RWPE1 (cell line): ENCODE measurements at regions not wholly inside any gene's neighbourhood (a gene's known extent, or its start where the extent isn't known, plus 50 kb on each side); places are given as distances from the start of the nearest gene placed in this dataset.
A peak's percentile ranks its signal among the peaks of the same experiment; 100 is the strongest.

Experiments used
- CTCF ChIA-PET: fragments of 350-600 bp; sonication (Branson Sonifier 250); formaldehyde crosslinking; extraction: SDS; loops from one replicate; lab custom pipeline; 2021; lab: Yijun Ruan, JAX
- POLR2A ChIA-PET: fragments of 400-600 bp; formaldehyde crosslinking; extraction: SDS; loops from one replicate; lab custom pipeline; 2020; ENCODE audit warnings: antibody characterized with exemption; ENCODE audit not compliant: low non-redundant PET; lab: Yijun Ruan, JAX
- DNase-seq: peaks from one replicate; pipeline ENCODE4 v3.0.0; 2012; ENCODE audit warnings: low spot score
- H3K27ac ChIP-seq: fragments of 450-650 bp; 2 replicates; pipeline ENCODE4 v1.5.1; 2017
- CTCF ChIP-seq: fragments of 450-650 bp; conservative IDR thresholded peaks from 2 replicates; pipeline ENCODE4 v1.5.1; 2017; ENCODE audit warnings: low read depth, mild to moderate bottlenecking

- POLR2A ChIA-PET, result no interaction called here
Measured at GRCh38 chr16:66315210-66315825, 51.2 kb upstream of the CDH5 start.

GRCh38 chr16:66311306-66311705 lies 55.2 kb upstream of the CDH5 start:
- ChIA-PET CTCF (no interaction called here), POLR2A (no interaction called here)
- DNase-seq, result no peak
- no peak overlapping the region for H3K27ac ChIP-seq
- TF ChIP-seq CTCF, result no peak

More at GRCh38 chr16:66315210-66315825, 51.2 kb upstream of the CDH5 start:
- CTCF ChIA-PET, result interaction anchor here (0.6 to 1.0 kb wide), 6 partner anchors 17 to 1176 kb away, joined by 3 to 4 read pairs (median 4); no protein-coding TSS in a partner anchor
- H3K27ac ChIP-seq, result no peak overlapping the region
- peak; percentile 83 for DNase-seq
- peak; percentile 96 for TF ChIP-seq CTCF

GRCh38 chr16:66309215-66309807 lies 57.2 kb upstream of the CDH5 start:
- no peak for DNase-seq
- ChIA-PET POLR2A (no interaction called here), CTCF (no interaction called here)
- H3K27ac ChIP-seq, result no peak overlapping the region
- no peak for TF ChIP-seq CTCF

GRCh38 chr16:66308096-66308495 lies 58.4 kb upstream of the CDH5 start:
- no peak for DNase-seq
- H3K27ac ChIP-seq, result no peak overlapping the region
- CTCF ChIA-PET, result no interaction called here
- TF ChIP-seq CTCF, result no peak
- POLR2A ChIA-PET, result no interaction called here

GRCh38 chr16:66306366-66307150 lies 59.9 kb upstream of the CDH5 start:
- ChIA-PET CTCF (interaction anchor here (0.6 to 0.9 kb wide), 3 partner anchors 204 to 1040 kb away, joined by 3 to 4 read pairs (median 3); no protein-coding TSS in a partner anchor), POLR2A (no interaction called here)
- H3K27ac ChIP-seq, result no peak overlapping the region
- DNase-seq, result no peak
- no peak for TF ChIP-seq CTCF

GRCh38 chr16:66304961-66305360 lies 61.5 kb upstream of the CDH5 start:
- ChIA-PET POLR2A (no interaction called here), CTCF (no interaction called here)
- H3K27ac ChIP-seq, result no peak overlapping the region
- DNase-seq, result no peak
- no peak for TF ChIP-seq CTCF
